OCI-LY3 (cell line): ENCODE measurements at regions not wholly inside any gene's neighbourhood (a gene's known extent, or its start where the extent isn't known, plus 50 kb on each side); places are given as distances from the start of the nearest gene placed in this dataset.

Experiments
- CTCF ChIP-seq: fragments of 200-600, 300-600 bp; sonication (generic); IDR thresholded peaks from 2 replicates; pipeline ENCODE4 v1.5.1; 2014; ENCODE audit warnings: antibody characterized with exemption, low read length, low read depth
- EZH2phosphoT487 ChIP-seq: fragments of 200-600 bp; shearing (Covaris generic); IDR thresholded peaks from 2 replicates; pipeline ENCODE4 v1.6.1; 2018; ENCODE audit warnings: antibody characterized with exemption, mixed run types, low read depth

GRCh38 chr17:79244665-79245064 lies 170.0 kb downstream of the ENGASE start:
- TF ChIP-seq CTCF, result no peak
- no peak for TF ChIP-seq EZH2phosphoT487
